ENCODE measurements at regions not wholly inside any gene's neighbourhood (a gene's known extent, or its start where the extent isn't known, plus 50 kb on each side); places are given as distances from the start of the nearest gene placed in this dataset.

DNA sequence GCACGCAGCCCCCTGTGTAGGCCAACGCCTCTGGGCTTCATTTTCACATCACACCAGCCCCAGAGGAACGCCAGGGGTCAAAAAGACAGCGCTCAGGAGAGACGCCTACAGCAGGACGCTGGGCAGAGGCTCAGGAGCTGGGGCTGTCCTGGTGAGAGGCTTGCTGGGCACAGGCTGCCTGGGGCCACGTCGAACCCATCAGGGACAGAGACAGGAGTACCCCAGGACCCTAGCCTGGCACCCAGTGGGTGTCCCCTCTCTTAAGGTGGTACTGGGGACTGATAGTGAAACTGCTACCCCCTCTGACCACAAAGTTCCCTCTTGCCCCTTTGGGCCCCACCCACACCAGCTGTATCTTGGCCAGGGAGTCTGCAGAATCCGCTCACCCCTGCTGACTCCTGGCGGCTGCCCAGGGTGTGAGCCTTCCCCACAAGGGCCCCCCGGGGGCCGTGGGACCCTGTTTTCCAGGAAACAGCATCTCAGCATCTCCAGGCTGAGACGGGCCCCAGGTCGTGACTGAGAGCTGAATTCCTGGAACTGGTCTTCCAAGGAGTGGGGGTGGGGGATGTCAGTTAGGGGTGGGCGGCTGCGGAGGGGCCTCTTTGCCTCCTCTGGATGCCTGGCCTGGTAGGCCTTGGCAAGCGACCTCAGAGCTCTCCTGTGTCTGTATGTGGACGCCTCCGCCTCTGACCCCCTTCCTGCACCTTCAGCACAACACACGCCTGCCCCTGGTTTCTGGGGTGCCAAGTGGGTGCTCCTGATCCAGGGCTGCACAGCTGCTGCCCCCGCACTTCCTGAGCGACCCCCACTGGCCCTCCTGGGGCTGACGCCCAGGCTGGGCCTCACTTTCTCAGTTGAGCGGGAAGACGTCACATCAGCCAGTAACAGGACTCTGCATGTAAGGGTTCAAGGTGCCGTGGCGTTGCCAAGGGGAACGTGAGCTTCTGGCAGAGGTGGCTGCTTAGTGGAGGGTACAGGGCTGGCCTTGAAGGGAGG, 321.9 kb upstream of the RTL1 start:
- peak; percentile 51 for DNase-seq
- Histone ChIP-seq H3K27me3 (ENCODE audit: control insufficient read depth, insufficient read depth, low read length) (no peaks in the 10 kb centered on the region; the same call in 1 of the 2 replicates), H3K4me3 (ENCODE audit: insufficient read depth, low read depth, low read length) (no peak overlapping the region), H3K36me3 (replicated peaks; ENCODE audit: control insufficient read depth, insufficient read depth, low read length) (no peaks in the 10 kb centered on the region)

DNA sequence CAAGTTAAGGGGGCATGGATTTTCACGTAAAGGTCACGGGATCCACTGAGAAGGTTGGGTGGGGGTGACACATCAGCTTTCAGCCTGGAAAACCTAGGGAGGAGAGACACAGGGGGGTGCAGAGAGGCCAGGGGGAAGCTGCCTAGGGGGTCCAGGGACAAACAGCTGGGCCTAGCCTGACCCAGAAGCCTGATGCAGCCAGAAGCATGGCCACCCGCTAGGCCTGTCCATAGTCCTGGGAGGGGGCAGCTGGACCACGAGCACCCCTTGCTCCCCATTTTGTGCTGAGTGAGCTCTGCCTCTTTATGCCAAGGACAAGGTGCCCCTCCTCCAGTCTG, 322.7 kb upstream of the RTL1 start:
- H3K4me3 ChIP-seq (ENCODE audit: insufficient read depth, low read depth, low read length): no peak overlapping the region
- no peaks in the 10 kb centered on the region; the same call in 1 of the 2 replicates for H3K27me3 ChIP-seq (ENCODE audit: control insufficient read depth, insufficient read depth, low read length)
- no peaks in the 10 kb centered on the region for H3K36me3 ChIP-seq (replicated peaks; ENCODE audit: control insufficient read depth, insufficient read depth, low read length)
- peak; percentile 20 for DNase-seq

DNA sequence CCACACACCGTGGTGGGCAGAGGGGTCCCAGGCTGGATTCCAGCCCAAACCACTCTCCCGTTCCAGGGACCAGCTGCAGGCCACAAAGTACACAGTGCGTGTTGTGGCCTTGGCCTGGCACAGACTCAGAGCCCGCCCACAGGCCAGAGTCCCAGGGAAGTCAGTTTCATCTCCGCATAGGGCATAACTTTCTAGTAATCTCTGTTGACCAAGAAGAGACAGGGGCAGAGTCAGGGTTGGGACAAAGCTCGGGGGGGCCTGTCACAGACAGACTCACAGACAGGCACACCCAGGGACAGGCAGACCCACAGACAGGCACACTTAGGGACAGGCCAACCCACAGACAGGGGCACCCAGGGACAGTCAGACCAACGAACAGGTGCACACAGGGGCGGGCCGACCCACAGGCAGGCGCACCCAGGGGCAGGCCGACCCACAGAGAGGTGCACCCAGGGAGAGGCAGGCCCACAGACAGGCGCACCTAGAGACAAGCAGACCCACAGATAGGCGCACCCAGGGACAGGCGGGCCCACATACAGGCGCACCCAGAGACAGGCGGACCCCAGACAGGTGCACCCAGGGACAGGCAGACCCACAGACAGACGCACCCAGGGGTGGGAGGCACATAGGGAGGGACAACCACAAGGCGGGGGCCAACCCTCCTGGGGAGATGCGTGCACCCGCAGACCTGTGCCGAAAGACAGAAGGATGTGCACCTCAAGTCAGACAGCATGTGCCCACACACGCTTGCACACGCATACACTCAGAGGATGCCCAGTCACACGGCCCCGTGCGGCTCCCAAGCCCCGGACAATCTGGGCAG, 323.3 kb upstream of the RTL1 start:
- peak; percentile 26 for DNase-seq
- Histone ChIP-seq H3K27me3 (ENCODE audit: control insufficient read depth, insufficient read depth, low read length) (no peaks in the 10 kb centered on the region; the same call in 1 of the 2 replicates), H3K36me3 (replicated peaks; ENCODE audit: control insufficient read depth, insufficient read depth, low read length) (no peaks in the 10 kb centered on the region), H3K4me3 (ENCODE audit: insufficient read depth, low read depth, low read length) (no peak overlapping the region)

DNA sequence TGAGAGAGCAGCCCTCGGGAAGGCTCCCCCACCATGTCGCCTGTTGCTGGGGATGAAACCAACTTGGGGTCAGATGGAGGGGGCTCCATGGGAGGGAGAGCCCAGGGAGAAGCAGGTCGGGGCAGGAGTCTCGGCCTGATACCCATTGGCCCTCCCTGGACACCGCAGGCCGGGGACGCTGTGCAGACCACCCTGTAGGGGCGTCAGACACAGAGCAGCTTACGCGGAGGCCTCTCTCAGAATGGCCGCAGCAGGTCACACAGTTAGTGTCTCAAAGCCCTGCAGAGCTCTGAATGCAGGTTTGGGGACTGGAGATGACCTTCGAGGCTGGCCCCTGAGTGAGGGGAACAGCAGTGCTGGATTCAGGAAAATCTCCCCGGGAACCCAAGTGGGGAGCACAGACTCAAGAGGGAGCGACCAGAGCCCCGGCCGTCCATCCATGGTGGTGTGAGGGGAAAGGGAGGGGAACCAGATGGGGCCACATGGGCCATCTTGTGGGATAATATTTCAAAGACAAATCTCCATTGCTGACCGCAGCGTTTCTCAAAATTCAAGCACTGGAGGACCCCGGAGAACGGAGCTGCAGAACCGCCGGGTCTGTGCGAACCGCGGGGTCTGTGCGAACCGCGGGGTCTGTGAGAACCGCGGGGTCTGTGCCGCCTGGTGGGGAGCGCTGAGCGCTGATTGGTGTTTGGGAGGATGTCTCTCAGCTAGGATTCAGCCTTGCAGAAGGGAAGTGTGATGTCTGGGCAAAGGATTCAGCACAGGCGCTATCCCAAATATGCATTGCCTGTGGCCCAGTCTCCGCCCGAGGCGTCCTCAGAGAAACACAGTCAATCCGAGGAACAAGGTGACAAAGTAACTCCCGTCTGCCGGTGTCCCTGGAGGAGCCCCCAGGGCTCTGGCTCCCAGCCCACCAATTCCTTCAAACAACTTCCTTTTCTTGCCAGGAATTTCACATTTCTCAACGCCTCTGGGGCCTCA, 324.4 kb upstream of the RTL1 start:
- peak; percentile 30 for DNase-seq
- Histone ChIP-seq H3K4me3 (ENCODE audit: insufficient read depth, low read depth, low read length) (no peak overlapping the region), H3K36me3 (replicated peaks; ENCODE audit: control insufficient read depth, insufficient read depth, low read length) (no peaks in the 10 kb centered on the region), H3K27me3 (ENCODE audit: control insufficient read depth, insufficient read depth, low read length) (no peaks in the 10 kb centered on the region)

DNA sequence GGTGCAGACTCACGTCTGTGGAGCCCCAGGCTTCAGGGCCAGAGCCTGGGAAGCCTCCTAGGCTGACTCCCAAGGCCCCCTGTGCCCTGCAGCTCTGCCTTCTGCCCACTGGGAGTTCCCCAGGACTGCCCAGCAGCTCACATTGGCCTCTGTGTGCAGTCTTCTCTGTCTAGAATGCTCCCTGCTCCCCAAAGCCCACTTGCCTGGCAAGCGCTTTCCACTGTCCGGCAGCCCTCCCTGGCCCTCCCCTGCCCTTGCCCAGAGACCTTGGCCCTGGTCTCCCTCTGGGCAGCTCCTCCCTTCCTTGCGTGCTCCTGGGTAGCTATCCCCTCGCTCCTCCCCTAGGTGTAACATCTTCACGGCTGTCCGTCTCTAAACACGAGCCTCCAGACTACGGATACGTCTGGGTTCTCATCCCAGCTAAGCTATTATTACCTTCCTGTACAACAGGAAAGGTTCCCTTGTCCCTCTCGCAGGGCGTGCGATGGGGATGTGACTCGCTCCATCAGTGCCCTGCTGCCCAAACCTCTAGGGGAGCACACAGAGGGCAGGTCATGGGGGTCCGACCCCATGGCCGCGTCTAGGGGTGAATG, 325.5 kb upstream of the RTL1 start:
- H3K4me3 ChIP-seq (ENCODE audit: insufficient read depth, low read depth, low read length): no peak overlapping the region
- H3K27me3 ChIP-seq (ENCODE audit: control insufficient read depth, insufficient read depth, low read length): no peaks in the 10 kb centered on the region
- peak; percentile 59 for DNase-seq
- no peaks in the 10 kb centered on the region for H3K36me3 ChIP-seq (replicated peaks; ENCODE audit: control insufficient read depth, insufficient read depth, low read length)

DNA sequence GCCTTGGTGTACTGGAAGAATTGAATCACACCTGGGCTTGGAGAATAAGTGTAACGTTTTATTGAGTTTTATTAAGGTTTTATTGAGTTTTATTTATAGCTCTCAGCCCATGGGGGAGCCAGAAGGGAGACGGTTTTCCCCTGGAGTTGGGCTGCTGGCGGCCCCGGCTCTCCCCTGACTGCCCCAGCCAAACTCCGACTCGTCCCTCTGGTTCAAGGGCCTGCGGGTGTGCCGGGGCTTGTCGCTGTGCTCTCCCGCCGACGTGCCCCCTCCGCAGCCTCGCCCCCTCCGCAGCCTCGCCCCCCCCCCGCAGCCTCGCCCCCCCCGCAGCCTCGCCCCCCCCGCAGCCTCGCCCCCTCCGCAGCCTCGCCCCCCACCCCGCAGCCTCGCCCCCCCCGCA, 326.1 kb upstream of the RTL1 start:
- peak; percentile 61 for DNase-seq
- Histone ChIP-seq H3K36me3 (replicated peaks; ENCODE audit: control insufficient read depth, insufficient read depth, low read length) (no peaks in the 10 kb centered on the region), H3K27me3 (ENCODE audit: control insufficient read depth, insufficient read depth, low read length) (no peaks in the 10 kb centered on the region), H3K4me3 (ENCODE audit: insufficient read depth, low read depth, low read length) (no peak overlapping the region)

DNA sequence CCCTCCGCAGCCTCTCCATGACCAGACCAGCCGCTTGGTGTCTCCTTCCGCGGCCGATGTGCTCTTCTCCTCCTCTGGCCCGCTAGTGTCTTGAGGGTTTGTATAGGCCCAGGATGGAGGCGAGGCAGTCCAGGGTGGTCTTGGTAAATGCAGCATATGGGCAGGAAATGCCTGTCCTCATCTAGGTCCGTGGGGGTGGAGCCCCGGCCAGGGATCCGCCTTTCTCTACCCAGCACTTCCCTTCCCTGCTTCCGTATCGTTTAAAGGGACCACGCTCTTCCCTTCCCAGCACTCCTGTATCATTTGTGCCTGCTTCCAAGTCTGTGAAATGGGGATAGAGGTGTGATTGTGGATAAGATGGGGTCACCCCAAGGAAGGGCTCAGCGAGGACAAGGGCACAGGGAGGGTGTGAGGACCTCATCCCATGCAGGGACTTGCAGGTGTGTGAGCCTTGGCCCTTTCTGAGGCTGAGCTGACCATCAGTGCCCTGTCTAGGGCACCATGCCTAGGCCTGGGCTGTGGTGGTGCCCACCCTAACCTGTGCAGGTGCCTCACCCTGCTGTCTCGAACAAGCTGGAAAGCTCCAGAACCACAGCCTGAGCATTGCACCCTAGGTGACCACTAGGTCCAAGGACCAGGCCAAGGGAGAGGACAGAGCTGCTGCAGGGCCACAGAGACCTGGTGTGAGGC, 326.8 kb upstream of the RTL1 start:
- peak; percentile 48 for DNase-seq
- no peaks in the 10 kb centered on the region for H3K27me3 ChIP-seq (ENCODE audit: control insufficient read depth, insufficient read depth, low read length)
- H3K4me3 ChIP-seq (ENCODE audit: insufficient read depth, low read depth, low read length): no peak overlapping the region
- H3K36me3 ChIP-seq (replicated peaks; ENCODE audit: control insufficient read depth, insufficient read depth, low read length): no peaks in the 10 kb centered on the region

DNA sequence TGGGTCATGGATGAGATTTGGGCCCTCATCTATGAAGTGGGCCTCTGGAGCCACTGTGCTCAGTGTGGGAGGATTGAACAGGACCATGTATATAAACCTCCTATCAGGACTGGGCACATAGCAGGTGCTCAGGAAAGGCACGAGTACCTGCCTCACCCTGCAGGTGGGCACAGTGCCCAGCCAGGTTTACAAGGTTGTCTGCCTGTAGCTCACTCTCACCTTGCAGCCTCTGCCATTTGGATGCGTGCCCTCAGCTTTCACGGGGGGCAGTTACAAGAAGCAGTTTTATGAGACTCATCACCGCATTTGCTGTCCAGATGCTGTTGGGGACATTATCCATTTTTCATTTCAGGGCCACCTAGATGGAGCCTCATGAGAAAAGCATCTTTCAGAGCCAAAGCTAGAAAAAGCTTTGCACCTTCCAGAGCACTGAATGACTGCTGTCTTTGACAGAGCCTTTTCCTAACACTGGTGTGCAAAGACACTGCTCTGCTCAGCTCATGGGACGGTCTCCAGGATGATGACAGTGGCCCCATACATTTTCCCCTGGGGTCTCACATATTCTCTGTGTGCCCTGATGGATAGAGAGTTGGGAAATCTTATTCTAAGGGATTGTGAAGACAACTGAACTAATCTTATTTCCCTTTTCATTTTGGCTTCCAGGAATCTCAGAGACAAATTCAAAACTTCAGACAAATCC, 327.5 kb upstream of the RTL1 start:
- Histone ChIP-seq H3K4me3 (ENCODE audit: insufficient read depth, low read depth, low read length) (no peak overlapping the region), H3K27me3 (ENCODE audit: control insufficient read depth, insufficient read depth, low read length) (no peaks in the 10 kb centered on the region), H3K36me3 (replicated peaks; ENCODE audit: control insufficient read depth, insufficient read depth, low read length) (no peaks in the 10 kb centered on the region)
- DNase-seq: peak; percentile 8

DNA sequence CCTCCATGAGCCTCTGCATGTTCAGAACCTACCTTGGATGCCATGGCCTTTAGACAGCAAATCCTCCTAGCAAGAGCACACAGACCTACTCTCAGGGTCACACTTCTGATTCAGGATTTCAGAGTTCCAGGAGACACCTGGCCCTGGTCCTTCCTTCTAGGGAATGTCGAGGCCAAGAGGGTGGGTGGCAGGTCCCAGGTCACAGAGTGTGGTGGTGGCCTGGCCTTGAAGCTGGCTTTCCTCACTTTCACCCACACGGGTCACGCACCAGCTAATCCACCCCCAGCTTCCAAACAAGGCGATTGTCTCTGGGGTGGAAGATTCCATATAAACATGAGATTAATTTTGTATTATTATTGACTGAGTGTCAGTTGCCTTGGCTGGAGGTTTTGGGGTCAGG, 328.3 kb upstream of the RTL1 start:
- H3K27me3 ChIP-seq (ENCODE audit: control insufficient read depth, insufficient read depth, low read length): no peaks in the 10 kb centered on the region
- no peak overlapping the region for H3K4me3 ChIP-seq (ENCODE audit: insufficient read depth, low read depth, low read length)
- H3K36me3 ChIP-seq (replicated peaks; ENCODE audit: control insufficient read depth, insufficient read depth, low read length): no peaks in the 10 kb centered on the region
- peak; percentile 6 for DNase-seq

DNA sequence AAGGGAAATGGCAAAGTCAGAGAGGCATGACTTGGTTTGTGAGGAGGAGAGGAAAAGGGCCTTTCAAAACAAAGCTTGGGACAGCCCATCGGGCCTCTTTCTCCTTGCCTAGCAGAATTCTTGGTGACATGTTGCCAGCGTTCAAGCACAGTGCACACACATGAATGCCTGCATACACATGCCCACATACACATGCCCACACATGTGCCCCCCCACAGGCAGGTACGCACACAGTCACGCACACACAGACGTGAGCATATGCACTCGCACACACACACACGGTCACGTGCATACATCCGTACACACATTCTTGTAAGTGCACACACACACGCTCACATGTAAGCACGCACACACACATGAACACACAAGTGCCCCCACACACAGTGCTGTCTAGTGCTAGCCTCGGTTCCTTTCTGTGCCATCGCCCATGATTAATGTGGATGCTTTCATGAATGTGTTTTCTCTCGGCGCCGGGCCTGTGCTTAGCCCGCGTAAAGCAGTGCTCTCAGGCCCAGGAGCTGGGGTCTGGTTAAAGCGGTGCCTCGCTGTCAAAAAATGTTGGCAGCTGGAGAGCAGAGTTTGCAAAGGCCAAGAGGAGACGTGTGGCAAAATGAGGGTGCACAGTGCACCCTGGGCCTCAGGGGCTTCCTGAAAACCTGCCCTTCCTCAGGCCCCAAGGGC, 328.8 kb upstream of the DIO3 start:
- peak; percentile 11 for DNase-seq
- no peaks in the 10 kb centered on the region for H3K27me3 ChIP-seq (ENCODE audit: control insufficient read depth, insufficient read depth, low read length)
- H3K4me3 ChIP-seq (ENCODE audit: insufficient read depth, low read depth, low read length): no peak overlapping the region

DNA sequence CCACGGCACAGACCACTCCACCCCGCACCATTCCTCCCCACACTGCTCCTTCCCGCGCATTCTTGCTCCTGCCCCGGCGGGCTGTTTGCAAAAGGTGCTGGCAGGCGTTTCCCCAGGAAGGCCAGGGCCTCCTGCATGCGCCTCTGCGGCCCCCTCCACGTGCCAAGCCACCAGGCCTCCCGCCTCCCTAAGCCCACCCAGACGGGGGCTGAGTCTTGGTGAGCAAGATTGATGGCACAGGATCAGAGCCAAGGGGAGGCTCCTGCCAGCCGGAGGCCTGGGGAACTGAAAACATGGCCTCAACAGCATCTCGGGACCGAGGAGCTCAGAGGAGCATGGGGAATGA, 328.3 kb upstream of the DIO3 start:
- Histone ChIP-seq H3K27me3 (ENCODE audit: control insufficient read depth, insufficient read depth, low read length) (no peaks in the 10 kb centered on the region), H3K36me3 (replicated peaks; ENCODE audit: control insufficient read depth, insufficient read depth, low read length) (no peaks in the 10 kb centered on the region), H3K4me3 (ENCODE audit: insufficient read depth, low read depth, low read length) (no peak overlapping the region)
- peak; percentile 48 for DNase-seq

More for the DNA sequence above, 328.8 kb upstream of the DIO3 start:
- no peaks in the 10 kb centered on the region for H3K36me3 ChIP-seq (replicated peaks; ENCODE audit: control insufficient read depth, insufficient read depth, low read length)

DNA sequence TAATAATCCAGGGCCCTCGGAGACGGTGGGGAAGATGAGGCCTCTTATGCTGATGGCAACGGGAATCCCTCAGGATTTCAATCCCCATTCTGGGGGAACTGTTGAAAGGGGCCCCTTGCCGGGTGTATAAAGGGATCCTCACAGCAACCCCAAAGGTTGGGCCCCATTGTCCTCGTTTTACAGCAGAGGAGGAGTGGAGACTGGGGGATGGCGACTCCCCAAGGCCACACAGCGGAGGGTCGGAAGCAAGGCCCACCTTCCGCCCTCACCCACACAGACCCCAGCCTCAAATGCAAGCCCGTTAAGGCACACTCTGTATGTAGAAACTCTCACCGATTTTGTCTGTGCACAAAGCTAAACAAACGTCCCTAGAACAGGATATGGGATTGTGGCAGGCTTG, 327.9 kb upstream of the DIO3 start:
- H3K36me3 ChIP-seq (replicated peaks; ENCODE audit: control insufficient read depth, insufficient read depth, low read length): no peaks in the 10 kb centered on the region
- H3K4me3 ChIP-seq (ENCODE audit: insufficient read depth, low read depth, low read length): no peak overlapping the region
- H3K27me3 ChIP-seq (ENCODE audit: control insufficient read depth, insufficient read depth, low read length): no peaks in the 10 kb centered on the region
- peak; percentile 36 for DNase-seq
